CMK (cell line): ENCODE measurements at regions not wholly inside any gene's neighbourhood (a gene's known extent, or its start where the extent isn't known, plus 50 kb on each side); places are given as distances from the start of the nearest gene placed in this dataset.

Experiments
- DNase-seq: peaks from one replicate; pipeline ENCODE4 v3.0.0-alpha.2; 2010; ENCODE audit warnings: low read depth

- DNase-seq: no peak
Observed at GRCh38 chr1:79667848-79668696, 661.5 kb upstream of the ADGRL4 start.

- no peak for DNase-seq
Observed at GRCh38 chr1:79667166-79667565, 660.6 kb upstream of the ADGRL4 start.

GRCh38 chr1:79663916-79664315 lies 657.4 kb upstream of the ADGRL4 start:
- no peak for DNase-seq

- no peak for DNase-seq
Observed at GRCh38 chr1:79662596-79662995, 656.1 kb upstream of the ADGRL4 start.

- DNase-seq: no peak
Observed at GRCh38 chr1:79660129-79660528, 653.6 kb upstream of the ADGRL4 start.

- DNase-seq: no peak
Observed at GRCh38 chr1:79657951-79658658, 651.6 kb upstream of the ADGRL4 start.

GRCh38 chr1:79655876-79656275 lies 649.3 kb upstream of the ADGRL4 start:
- no peak for DNase-seq

- no peak for DNase-seq
Observed at GRCh38 chr1:79652426-79652825, 645.9 kb upstream of the ADGRL4 start.

GRCh38 chr1:79648126-79648525 lies 641.6 kb upstream of the ADGRL4 start:
- no peak for DNase-seq

GRCh38 chr1:79646880-79647279 lies 640.4 kb upstream of the ADGRL4 start:
- no peak for DNase-seq

GRCh38 chr1:79638382-79638781 lies 631.9 kb upstream of the ADGRL4 start:
- DNase-seq: no peak

GRCh38 chr1:79633456-79633855 lies 626.9 kb upstream of the ADGRL4 start:
- no peak for DNase-seq

GRCh38 chr1:79629414-79629813 lies 622.9 kb upstream of the ADGRL4 start:
- DNase-seq: no peak

- DNase-seq: peak; percentile 14
Observed at GRCh38 chr1:79617777-79618176, 611.2 kb upstream of the ADGRL4 start.

- no peak for DNase-seq
Observed at GRCh38 chr1:79614762-79615161, 608.2 kb upstream of the ADGRL4 start.

- DNase-seq: no peak
Observed at GRCh38 chr1:79614106-79614505, 607.6 kb upstream of the ADGRL4 start.

- DNase-seq: no peak
Observed at GRCh38 chr1:79613046-79613445, 606.5 kb upstream of the ADGRL4 start.

- DNase-seq: no peak
Observed at GRCh38 chr1:79604490-79605198, 598.1 kb upstream of the ADGRL4 start.

GRCh38 chr1:79603843-79604242 lies 597.3 kb upstream of the ADGRL4 start:
- no peak for DNase-seq

GRCh38 chr1:79599257-79599656 lies 592.7 kb upstream of the ADGRL4 start:
- no peak for DNase-seq

- no peak for DNase-seq
Observed at GRCh38 chr1:79595931-79596330, 589.4 kb upstream of the ADGRL4 start.

- DNase-seq: no peak
Observed at GRCh38 chr1:79594121-79594698, 587.7 kb upstream of the ADGRL4 start.
